Caco-2 (cell line): ENCODE measurements at regions not wholly inside any gene's neighbourhood (a gene's known extent, or its start where the extent isn't known, plus 50 kb on each side); places are given as distances from the start of the nearest gene placed in this dataset.

Experiments used
- BruUV-seq: library from RNA; stranded (reverse); fragments of 400-500 nt; replicated peaks from 2 replicates; lab custom pipeline; 2021; lab: Mats Ljungman, UMichigan
- CTCF ChIA-PET: fragments of 300-600 bp; sonication (Branson Sonifier 250); formaldehyde crosslinking; loops from one replicate; lab custom pipeline; 2022; ENCODE audit warnings: antibody characterized with exemption; lab: Charles Lee
- POLR2A ChIA-PET: fragments of 300-600 bp; sonication (Branson Sonifier 250); formaldehyde crosslinking; loops from one replicate; lab custom pipeline; 2022; ENCODE audit warnings: antibody characterized with exemption; lab: Charles Lee
- DNase-seq, 2 experiments: peaks; one replicate each; pipeline versions ENCODE4 v3.0.0 to v3.0.0-alpha.2; 2020 to 2022
- H3K27me3 ChIP-seq: replicated peaks from 2 replicates; pipeline ENCODE4 v1.6.0; 2011; ENCODE audit warnings: low read length; ENCODE audit not compliant: control insufficient read depth, insufficient read depth
- H3K36me3 ChIP-seq: 2 replicates; pipeline ENCODE4 v1.5.1; 2011; ENCODE audit warnings: low read length; ENCODE audit not compliant: control insufficient read depth, insufficient read depth
- H3K4me1 ChIP-seq: fragments of 250-450 bp; sonication (Bioruptor Pico); 2 replicates; pipeline ENCODE4 v1.5.1; 2020; ENCODE audit warnings: mild to moderate bottlenecking
- H3K4me3 ChIP-seq: 2 replicates; pipeline ENCODE4 v1.5.1; 2011; ENCODE audit warnings: low read depth, mild to moderate bottlenecking, control low read depth, low read length
- H3K9me3 ChIP-seq: fragments of 250-450 bp; sonication (Bioruptor Pico); 2 replicates; pipeline ENCODE4 v1.5.1; 2020; ENCODE audit warnings: mild to moderate bottlenecking, moderate library complexity
- H3K27ac Mint-ChIP-seq: one replicate; pipeline ENCODE4 v1.8.0; 2022; ENCODE audit warnings: mixed read lengths; ENCODE audit not compliant: unreplicated experiment
- H3K27me3 Mint-ChIP-seq: one replicate; pipeline ENCODE4 v1.8.0; 2022; ENCODE audit warnings: mixed read lengths; ENCODE audit not compliant: insufficient read depth, unreplicated experiment
- H3K36me3 Mint-ChIP-seq: one replicate; pipeline ENCODE4 v1.8.0; 2022; ENCODE audit warnings: mild to moderate bottlenecking, mixed read lengths; ENCODE audit not compliant: insufficient read depth, unreplicated experiment
- H3K4me1 Mint-ChIP-seq: one replicate; pipeline ENCODE4 v1.8.0; 2022; ENCODE audit warnings: low read depth, mixed read lengths; ENCODE audit not compliant: unreplicated experiment
- H3K4me3 Mint-ChIP-seq: one replicate; pipeline ENCODE4 v1.8.0; 2022; ENCODE audit warnings: mild to moderate bottlenecking, moderate library complexity, mixed read lengths; ENCODE audit not compliant: unreplicated experiment
- H3K9me3 Mint-ChIP-seq: one replicate; pipeline ENCODE4 v1.8.0; 2022; ENCODE audit warnings: mixed read lengths; ENCODE audit not compliant: unreplicated experiment
- CTCF ChIP-seq, 2 experiments: fragments of 200-600 bp in 1 of 2; IDR thresholded peaks; 1 replicate in 1 of 2; 2 replicates in 1 of 2; pipeline versions ENCODE4 v1.5.1 to v1.8.0; 2011 to 2022; ENCODE audit warnings: antibody characterized with exemption in 1 of 2, control low read depth in 1 of 2, inconsistent platforms in 1 of 2, low read depth in 1 of 2, low read length in 1 of 2, mild to moderate bottlenecking in 1 of 2, moderate library complexity in 1 of 2; ENCODE audit not compliant: insufficient read depth in 1 of 2, severe bottlenecking in 1 of 2, unreplicated experiment in 1 of 2
- intact Hi-C: fragments of 100-400 bp; cut with micrococcal nuclease; formaldehyde crosslinking; loops from one replicate; pipeline ENCODE4 v1.10.0; 2022; ENCODE audit not compliant: unreplicated experiment

GRCh38 chr3:4001976-4002375 is 202.7 kb downstream of the LRRN1 start:
- CTCF ChIA-PET = no interaction called here
- H3K27ac Mint-ChIP-seq = no peak overlapping the region

GRCh38 chr3:4006288-4006687 is 207.1 kb downstream of the LRRN1 start:
- DNase-seq = no peak
- H3K27me3 ChIP-seq = no peaks in the 10 kb centered on the region
- no peak overlapping the region for H3K27ac Mint-ChIP-seq
- no peak overlapping the region for H3K4me3 Mint-ChIP-seq
- intact Hi-C loops = no loop called here
- H3K36me3 ChIP-seq = no peaks in the 10 kb centered on the region
- no peak for TF ChIP-seq CTCF (IDR thresholded peaks at IDR 0.05; ENCODE audit: insufficient read depth in 1 of 2, low read depth in 1 of 2, low read length in 1 of 2, severe bottlenecking in 1 of 2, unreplicated experiment in 1 of 2)
- H3K36me3 Mint-ChIP-seq = no peaks in the 10 kb centered on the region
- H3K27me3 Mint-ChIP-seq = no peaks in the 10 kb centered on the region
- H3K4me1 ChIP-seq = peaks cover 8% of the 10 kb centered on the region; the same call in 1 of the 2 replicates
- ChIA-PET CTCF (no interaction called here), POLR2A (no interaction called here)
- no peaks in the 10 kb centered on the region for H3K9me3 Mint-ChIP-seq
- H3K4me3 ChIP-seq = no peak overlapping the region
- peaks cover 15% of the 10 kb centered on the region for H3K4me1 Mint-ChIP-seq
- no TSS peak for BruUV-seq
- H3K9me3 ChIP-seq = no peaks in the 10 kb centered on the region

More at GRCh38 chr3:4001976-4002375, 202.7 kb downstream of the LRRN1 start:
- DNase-seq = no peak
- intact Hi-C loops = no loop called here
- Mint-ChIP-seq H3K27me3 (no peaks in the 10 kb centered on the region), H3K36me3 (no peaks in the 10 kb centered on the region), H3K4me3 (no peak overlapping the region), H3K4me1 (peaks cover 8% of the 10 kb centered on the region), H3K9me3 (no peaks in the 10 kb centered on the region)
- TF ChIP-seq CTCF (IDR thresholded peaks at IDR 0.05; ENCODE audit: insufficient read depth in 1 of 2, low read depth in 1 of 2, low read length in 1 of 2, severe bottlenecking in 1 of 2, unreplicated experiment in 1 of 2) = no peak
- no peaks in the 10 kb centered on the region for H3K9me3 ChIP-seq
- H3K27me3 ChIP-seq = no peaks in the 10 kb centered on the region
- H3K4me1 ChIP-seq = no peaks in the 10 kb centered on the region
- no peaks in the 10 kb centered on the region for H3K36me3 ChIP-seq
- H3K4me3 ChIP-seq = no peak overlapping the region
- POLR2A ChIA-PET = no interaction called here
- no TSS peak for BruUV-seq

GRCh38 chr3:4008205-4008604 is 209.0 kb downstream of the LRRN1 start:
- CTCF ChIA-PET = no interaction called here
- H3K36me3 ChIP-seq = no peaks in the 10 kb centered on the region
- no peak for TF ChIP-seq CTCF (IDR thresholded peaks at IDR 0.05; ENCODE audit: insufficient read depth in 1 of 2, low read depth in 1 of 2, low read length in 1 of 2, severe bottlenecking in 1 of 2, unreplicated experiment in 1 of 2)
- H3K27me3 Mint-ChIP-seq = no peaks in the 10 kb centered on the region
- BruUV-seq = no TSS peak
- no peak for DNase-seq
- H3K4me3 Mint-ChIP-seq = no peak overlapping the region
- H3K27me3 ChIP-seq = no peaks in the 10 kb centered on the region
- no peak overlapping the region for H3K27ac Mint-ChIP-seq
- H3K4me3 ChIP-seq = no peak overlapping the region
- POLR2A ChIA-PET = interaction anchor here (0.7 kb wide), 1 partner anchor 404 kb away, joined by 4 read pairs; no protein-coding TSS in a partner anchor
- intact Hi-C loops = no loop called here
- H3K36me3 Mint-ChIP-seq = no peaks in the 10 kb centered on the region
- peaks cover 8% of the 10 kb centered on the region; the same call in 1 of the 2 replicates for H3K4me1 ChIP-seq
- no peaks in the 10 kb centered on the region for H3K9me3 Mint-ChIP-seq
- no peaks in the 10 kb centered on the region for H3K9me3 ChIP-seq
- H3K4me1 Mint-ChIP-seq = peaks cover 6% of the 10 kb centered on the region
